ENCODE measurements at regions not wholly inside any gene's neighbourhood (a gene's known extent, or its start where the extent isn't known, plus 50 kb on each side); places are given as distances from the start of the nearest gene placed in this dataset.

- H3K18ac ChIP-seq (ENCODE audit: extremely low read depth, low read length): no peak overlapping the region
- no peak for FAIRE-seq
- no peak overlapping the region for H3K9ac ChIP-seq (replicated peaks in 1 of 4; ENCODE audit: extremely low read depth in 1 of 4, low read depth in 3 of 4, low read length in 3 of 4)
- H2BK15ac ChIP-seq (ENCODE audit: low read length): no peak overlapping the region
- no peaks in the 10 kb centered on the region for H3K79me1 ChIP-seq (ENCODE audit: low read depth, low read length)
- H4K8ac ChIP-seq (ENCODE audit: extremely low read depth, insufficient read depth, low read length): peak overlapping the region; percentile 12; the same call in 1 of the 2 replicates
- H3K4ac ChIP-seq (replicated peaks; ENCODE audit: insufficient read length, low read depth, low read length): no peak overlapping the region
- H4K5ac ChIP-seq (ENCODE audit: insufficient read length, low read depth, low read length): no peak overlapping the region
- H2BK12ac ChIP-seq (ENCODE audit: low read depth, low read length): no peak overlapping the region
- H3K4me1 ChIP-seq (replicated peaks in 1 of 4; ENCODE audit: control insufficient read depth in 3 of 4, insufficient read depth in 4 of 4, low read length in 3 of 4): no peaks in the 10 kb centered on the region
- no peak for DNase-seq (ENCODE audit: low read depth in 1 of 2, low spot score in 2 of 2)
- POLR2A ChIA-PET (ENCODE audit: partially characterized antibody): no interaction called here
- H3K56ac ChIP-seq (replicated peaks; ENCODE audit: insufficient read length, low read depth, low read length): no peak overlapping the region
- H4K20me1 ChIP-seq (replicated peaks in 1 of 2; ENCODE audit: control insufficient read depth in 1 of 2, insufficient read depth in 2 of 2, low read length in 2 of 2): no peaks in the 10 kb centered on the region
- no peak overlapping the region for H2BK120ac ChIP-seq (replicated peaks; ENCODE audit: low read depth, low read length)
- no peak overlapping the region for H2BK20ac ChIP-seq (ENCODE audit: low read length)
- no peaks in the 10 kb centered on the region; the same call in 1 of the 2 replicates for H3K23me2 ChIP-seq (ENCODE audit: low read depth, low read length)
- H3K79me2 ChIP-seq (ENCODE audit: control insufficient read depth in 1 of 2, insufficient read depth in 2 of 2, low read length in 2 of 2): no peaks in the 10 kb centered on the region
- H3K4me2 ChIP-seq (ENCODE audit: insufficient read depth in 1 of 2, low read depth in 2 of 2, low read length in 2 of 2): no peak overlapping the region
- peaks cover 0 to under 1% (median 0%) of the 10 kb centered on the region in 4 experiments; a peak in 4 of 7 replicates for H3K27me3 ChIP-seq (replicated peaks in 1 of 4; ENCODE audit: control insufficient read depth in 3 of 4, extremely low read depth in 1 of 4, insufficient read depth in 3 of 4, low read length in 3 of 4)
- H3K4me3 ChIP-seq (ENCODE audit: extremely low read depth in 1 of 4, insufficient read depth in 2 of 4, low read depth in 3 of 4, low read length in 4 of 4): no peak overlapping the region
- H3K36me3 ChIP-seq (ENCODE audit: control insufficient read depth in 2 of 4, insufficient read depth in 4 of 4, low read length in 3 of 4): no peaks in the 10 kb centered on the region
- CTCF ChIA-PET (ENCODE audit: partially characterized antibody): interaction anchor here (0.6 to 0.9 kb wide), 3 partner anchors 12 to 76 kb away, joined by 3 to 4 read pairs (median 4); no protein-coding TSS in a partner anchor
- no peak overlapping the region for H3K23ac ChIP-seq (ENCODE audit: insufficient read length)
- no peak overlapping the region for H2AFZ ChIP-seq (ENCODE audit: low read length)
- no peak overlapping the region for H2AK5ac ChIP-seq (ENCODE audit: low read depth, low read length)
- no peak overlapping the region for H3K27ac ChIP-seq (ENCODE audit: low read depth, low read length)
- H3K9me3 ChIP-seq (ENCODE audit: insufficient read depth in 2 of 2, low read depth in 1 of 2, low read length in 1 of 2): peaks cover 0 to 1% of the 10 kb centered on the region in 2 experiments; a peak in 1 of 4 replicates
- H3K14ac ChIP-seq (ENCODE audit: insufficient read length): no peak overlapping the region
- H2BK5ac ChIP-seq (ENCODE audit: low read depth, low read length): no peak overlapping the region
- H4K91ac ChIP-seq (replicated peaks; ENCODE audit: insufficient read length, low read length): no peak overlapping the region
- 90% methylated on average over 19 of the region's 19 CpGs; no CpG with 5 or more reads in 1 of the 2 experiments for WGBS, 2 experiments (ENCODE audit: extremely low coverage in 1 of 2, insufficient coverage in 1 of 2, insufficient read length in 1 of 2, insufficient replicate concordance in 2 of 2, low coverage in 1 of 2, low lambda C conversion rate in 2 of 2, missing lambda C conversion rate in 1 of 2)
- TF ChIP-seq KDM5A (IDR thresholded peaks at IDR 0.05; ENCODE audit: low read length) (no peak), FOSL1 (IDR thresholded peaks at IDR 0.05; ENCODE audit: insufficient read depth, low read depth, low read length) (no peak), TAF7 (optimal IDR thresholded peaks at IDR 0.05; ENCODE audit: borderline replicate concordance, low read depth, low read length) (no peak), SAP30 (IDR thresholded peaks at IDR 0.05; ENCODE audit: insufficient read depth, insufficient replicate concordance, low read length) (no peak), ATF2 (IDR thresholded peaks at IDR 0.05; ENCODE audit: low read length) (no peak), SIX5 (IDR thresholded peaks at IDR 0.05; ENCODE audit: low read depth, low read length) (no peak), GTF2F1 (IDR thresholded peaks at IDR 0.05; ENCODE audit: borderline replicate concordance, low read depth, low read length) (no peak), KDM4A (IDR thresholded peaks at IDR 0.05; ENCODE audit: low read depth, low read length, severe bottlenecking) (no peak), BCL11A (IDR thresholded peaks at IDR 0.05; ENCODE audit: low read depth in 2 of 2, low read length in 2 of 2) (no peak), NANOG (IDR thresholded peaks at IDR 0.05; ENCODE audit: insufficient read depth, low read depth, low read length, poor library complexity, severe bottlenecking) (no peak)
Measured at GRCh38 chr12:130254461-130255276, 83.0 kb upstream of the PIWIL1 start.

Measured in H1 (cell line).